Fibroblast of lung (primary cell): ENCODE measurements at regions not wholly inside any gene's neighbourhood (a gene's known extent, or its start where the extent isn't known, plus 50 kb on each side); places are given as distances from the start of the nearest gene placed in this dataset.
"Not testable (repeated sequence)": the region's sequence is repeated elsewhere in the genome, so short reads cannot be mapped to it uniquely, and the experiment has no call there.

Experiments
- EZH2 ChIP-seq: IDR thresholded peaks from 2 replicates; pipeline ENCODE4 v1.5.1; 2012; ENCODE audit warnings: low read length, control low read depth, mild to moderate bottlenecking; ENCODE audit errors: missing control alignments
- TF ChIP-seq, protein P1 (sequence below), 2 donors: IDR thresholded peaks in 1 of 2; conservative IDR thresholded peaks in 1 of 2; 1 replicate in 1 of 2; 2 replicates in 1 of 2; pipeline ENCODE4 v1.5.1; 2011 to 2012; ENCODE audit warnings: low read length in 2 of 2, control low read depth in 1 of 2, inconsistent platforms in 1 of 2, low read depth in 1 of 2, mild to moderate bottlenecking in 1 of 2

DNA sequence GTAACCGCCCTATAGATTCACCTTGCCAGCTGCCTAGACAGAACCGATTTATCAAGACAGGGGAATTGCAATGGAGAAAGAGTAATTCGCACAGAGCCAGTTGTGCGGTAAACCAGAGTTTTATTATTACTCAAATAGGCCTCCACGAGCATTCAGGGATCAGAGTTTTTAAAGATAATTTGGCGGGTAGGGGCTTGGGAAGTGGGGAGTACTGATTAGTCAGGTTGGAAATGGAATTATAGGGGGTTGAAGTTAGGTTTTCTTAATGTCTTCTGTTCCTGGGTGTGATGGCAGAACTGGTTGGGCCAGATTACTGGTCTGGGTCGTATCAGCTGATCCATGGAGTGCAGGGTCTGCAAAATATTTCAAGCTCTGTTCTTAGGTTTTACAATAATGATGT lies 756.9 kb upstream of the ADGRB3 start:
- not testable (repeated sequence) for TF ChIP-seq EZH2
- TF ChIP-seq, protein P1, sequence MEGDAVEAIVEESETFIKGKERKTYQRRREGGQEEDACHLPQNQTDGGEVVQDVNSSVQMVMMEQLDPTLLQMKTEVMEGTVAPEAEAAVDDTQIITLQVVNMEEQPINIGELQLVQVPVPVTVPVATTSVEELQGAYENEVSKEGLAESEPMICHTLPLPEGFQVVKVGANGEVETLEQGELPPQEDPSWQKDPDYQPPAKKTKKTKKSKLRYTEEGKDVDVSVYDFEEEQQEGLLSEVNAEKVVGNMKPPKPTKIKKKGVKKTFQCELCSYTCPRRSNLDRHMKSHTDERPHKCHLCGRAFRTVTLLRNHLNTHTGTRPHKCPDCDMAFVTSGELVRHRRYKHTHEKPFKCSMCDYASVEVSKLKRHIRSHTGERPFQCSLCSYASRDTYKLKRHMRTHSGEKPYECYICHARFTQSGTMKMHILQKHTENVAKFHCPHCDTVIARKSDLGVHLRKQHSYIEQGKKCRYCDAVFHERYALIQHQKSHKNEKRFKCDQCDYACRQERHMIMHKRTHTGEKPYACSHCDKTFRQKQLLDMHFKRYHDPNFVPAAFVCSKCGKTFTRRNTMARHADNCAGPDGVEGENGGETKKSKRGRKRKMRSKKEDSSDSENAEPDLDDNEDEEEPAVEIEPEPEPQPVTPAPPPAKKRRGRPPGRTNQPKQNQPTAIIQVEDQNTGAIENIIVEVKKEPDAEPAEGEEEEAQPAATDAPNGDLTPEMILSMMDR (conservative IDR thresholded peaks at IDR 0.05 in 1 of 2, IDR thresholded peaks at IDR 0.05 in 1 of 2; ENCODE audit: low read depth in 1 of 2, low read length in 2 of 2): not testable (repeated sequence)
